GM19463 (cell line): ENCODE measurements at regions not wholly inside any gene's neighbourhood (a gene's known extent, or its start where the extent isn't known, plus 50 kb on each side); places are given as distances from the start of the nearest gene placed in this dataset.

Experiments used
- ATAC-seq: cut with Tn5 transposase; IDR thresholded peaks from one replicate; pipeline ENCODE4 v1.9.1; 2021; ENCODE audit warnings: mild to moderate bottlenecking, moderate library complexity; ENCODE audit not compliant: unreplicated experiment

GRCh38 chr11:127574478-127574877, 573.9 kb upstream of the KIRREL3 start:
- ATAC-seq: no peak

- no peak for ATAC-seq
Measured at GRCh38 chr11:127568891-127569290, 568.3 kb upstream of the KIRREL3 start.

DNA sequence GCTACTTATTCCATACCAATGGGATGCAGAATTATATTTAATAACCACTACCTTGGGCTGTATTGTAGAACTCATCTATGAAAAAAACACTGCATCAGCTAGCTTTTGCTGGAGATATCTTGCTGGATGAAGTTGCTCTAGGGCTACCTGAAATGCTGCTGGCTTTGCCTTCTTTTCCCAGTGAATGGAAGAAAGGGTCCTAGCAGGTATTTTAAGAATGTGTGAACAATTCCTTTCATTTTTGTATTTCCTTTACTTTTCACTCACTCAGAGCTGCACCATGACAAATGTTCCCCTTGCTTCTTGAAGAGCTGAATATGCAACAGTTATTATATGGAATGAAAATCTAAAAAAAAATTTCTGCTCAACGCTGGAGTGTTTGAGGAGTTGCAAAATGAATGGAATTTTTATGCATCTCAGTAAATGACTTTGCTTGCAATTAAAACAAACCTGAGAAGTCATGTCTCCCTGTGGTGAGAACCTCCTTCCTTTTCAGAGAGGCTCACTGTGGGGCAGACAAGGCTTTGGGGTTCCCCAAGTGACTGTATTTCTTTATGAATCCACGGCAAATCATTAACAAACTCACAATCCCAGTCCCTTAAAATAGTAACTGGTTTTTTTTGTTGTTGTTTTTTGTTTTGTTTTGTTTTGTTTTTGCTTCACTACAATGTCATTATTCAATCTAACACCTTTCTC, 566.8 kb upstream of the KIRREL3 start:
- ATAC-seq: no peak

- no peak for ATAC-seq
Measured at GRCh38 chr11:127564810-127565209, 564.2 kb upstream of the KIRREL3 start.

DNA sequence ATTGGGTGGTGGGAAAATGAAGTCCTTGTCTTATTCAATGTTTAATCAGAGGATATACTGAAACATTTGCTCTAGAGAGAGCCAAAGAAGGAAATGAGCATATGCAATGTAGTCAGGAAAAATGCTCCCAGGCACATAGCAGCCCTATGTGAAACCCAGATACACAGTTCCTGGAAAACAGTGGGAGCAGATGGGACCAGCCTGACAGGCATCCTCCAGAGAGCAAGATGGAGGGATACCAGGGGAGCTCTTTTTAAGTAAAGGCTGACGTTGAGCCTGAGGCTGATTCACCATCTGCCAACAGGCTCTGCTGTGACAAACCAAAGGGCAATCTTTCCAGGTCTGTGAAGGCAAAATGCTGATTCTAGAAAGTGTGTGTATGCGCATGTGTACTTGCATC, 559.4 kb upstream of the KIRREL3 start:
- ATAC-seq: no peak

- ATAC-seq: no peak
Measured at GRCh38 chr11:127552446-127552845, 551.9 kb upstream of the KIRREL3 start.

GRCh38 chr11:127531167-127531566, 530.6 kb upstream of the KIRREL3 start:
- no peak for ATAC-seq

DNA sequence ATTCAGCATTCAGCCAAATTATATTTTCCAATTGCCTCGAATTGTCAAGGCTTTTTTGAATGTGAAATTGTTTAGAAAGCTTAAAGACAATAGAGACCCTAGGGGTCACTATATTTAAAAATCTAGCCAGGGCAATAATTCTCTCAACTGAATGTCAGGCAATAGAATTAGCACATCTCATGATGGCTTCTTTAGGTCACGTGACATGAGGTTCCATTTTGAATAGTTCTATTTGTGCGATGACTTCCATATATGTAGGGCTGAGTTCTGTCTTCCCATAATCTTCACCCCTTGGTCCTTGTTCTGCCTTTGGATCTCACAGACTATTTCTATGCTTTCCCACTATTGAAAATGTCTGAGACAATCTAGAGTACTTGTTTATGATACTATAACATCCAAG, 527.7 kb upstream of the KIRREL3 start:
- no peak for ATAC-seq

- no peak for ATAC-seq
Measured at GRCh38 chr11:127524618-127525017, 524.0 kb upstream of the KIRREL3 start.

DNA sequence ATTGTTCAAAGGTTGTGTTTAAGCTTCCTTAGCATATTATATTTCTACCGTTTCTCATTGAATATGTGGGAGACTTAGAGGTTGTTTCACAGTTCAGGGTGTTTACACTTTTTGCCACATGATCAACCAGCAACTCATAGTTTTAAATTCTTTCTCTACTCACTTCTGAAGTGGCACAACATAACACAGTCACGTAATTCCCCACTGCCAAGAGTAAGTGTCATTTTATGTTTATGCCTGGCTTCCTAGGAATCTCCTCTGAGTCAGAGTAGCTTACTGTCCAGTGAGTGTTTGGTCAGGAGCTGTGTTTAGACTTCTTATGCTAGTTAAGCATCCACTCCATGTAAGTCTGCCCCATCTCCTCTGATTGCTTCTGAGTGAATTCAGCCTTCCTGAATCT, 520.8 kb upstream of the KIRREL3 start:
- ATAC-seq: no peak

DNA sequence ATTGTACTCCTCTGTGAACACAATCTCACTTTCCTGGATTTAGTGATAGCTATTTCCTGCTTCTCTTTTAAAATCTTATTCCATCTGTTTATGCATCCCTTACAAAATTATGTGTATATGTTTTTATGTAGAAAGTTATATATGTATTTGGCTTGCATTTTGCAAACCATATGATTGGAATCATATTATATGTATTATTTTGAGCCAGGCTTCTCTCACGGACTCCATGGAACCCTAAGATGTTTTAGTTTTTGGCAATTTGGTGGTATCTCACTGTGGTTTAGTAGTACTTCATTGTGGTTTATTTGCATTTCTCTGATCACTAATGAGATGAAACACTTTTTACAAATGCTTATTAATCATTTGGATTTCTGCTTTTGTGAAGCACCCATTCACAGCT, 507.3 kb upstream of the KIRREL3 start:
- ATAC-seq: no peak

DNA sequence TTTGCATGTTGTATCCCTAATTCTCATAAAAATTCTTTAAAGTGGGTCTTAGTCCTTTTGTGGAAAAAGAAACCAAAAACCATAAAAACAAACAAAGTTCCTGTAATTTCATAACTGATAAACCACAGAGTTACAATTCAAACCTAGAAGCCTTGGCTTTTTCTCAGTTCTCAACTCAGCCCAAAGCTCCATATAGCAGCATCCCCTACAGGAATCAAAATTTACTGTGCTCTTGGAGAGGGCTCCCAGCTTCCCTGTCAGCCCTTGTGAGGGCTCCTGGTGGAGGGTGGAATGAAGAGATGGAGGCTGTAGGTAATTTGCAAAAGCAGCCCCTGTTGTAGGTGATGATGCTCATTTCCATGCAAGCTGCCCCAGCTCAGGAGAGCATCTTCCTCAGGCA, 506.1 kb upstream of the KIRREL3 start:
- ATAC-seq: no peak

DNA sequence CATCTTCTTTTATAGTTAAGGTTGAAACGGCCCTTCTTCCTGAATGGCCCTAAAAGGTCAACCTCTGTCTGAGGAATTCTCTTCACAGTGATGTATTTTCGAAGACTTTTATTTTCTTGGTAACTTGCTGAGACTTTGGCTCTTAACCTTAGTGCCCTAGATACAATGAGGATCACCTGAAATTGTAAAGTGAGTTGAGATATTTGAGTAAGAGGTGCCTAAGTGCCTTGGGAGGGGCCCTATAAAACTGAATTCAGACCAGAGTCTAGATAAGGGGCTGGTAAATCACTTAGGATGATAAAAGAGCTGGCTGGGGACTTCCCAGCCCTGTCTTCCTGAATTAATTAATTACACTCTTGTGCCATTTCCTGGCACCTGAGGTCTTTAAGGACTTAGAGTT, 505.6 kb upstream of the KIRREL3 start:
- no peak for ATAC-seq

DNA sequence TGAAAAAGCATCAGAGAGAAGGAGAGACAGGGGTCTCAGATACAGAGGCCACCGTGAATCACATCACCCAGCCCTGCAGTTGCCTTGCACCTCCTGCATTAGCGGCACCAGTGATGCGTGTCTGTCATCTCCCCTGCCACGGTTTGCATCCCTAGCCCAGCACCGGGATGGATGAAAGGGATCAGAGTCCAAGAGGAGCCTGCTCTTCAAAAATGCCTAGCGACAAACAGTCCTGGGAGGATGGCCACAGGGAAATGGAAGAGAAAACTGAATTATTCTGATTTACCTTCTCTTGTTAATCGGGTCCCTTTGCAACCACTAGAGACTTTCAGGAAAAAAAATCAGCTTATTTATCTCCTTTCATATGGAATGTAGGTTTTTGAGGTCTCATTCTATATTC, 495.6 kb upstream of the KIRREL3 start:
- ATAC-seq: no peak

DNA sequence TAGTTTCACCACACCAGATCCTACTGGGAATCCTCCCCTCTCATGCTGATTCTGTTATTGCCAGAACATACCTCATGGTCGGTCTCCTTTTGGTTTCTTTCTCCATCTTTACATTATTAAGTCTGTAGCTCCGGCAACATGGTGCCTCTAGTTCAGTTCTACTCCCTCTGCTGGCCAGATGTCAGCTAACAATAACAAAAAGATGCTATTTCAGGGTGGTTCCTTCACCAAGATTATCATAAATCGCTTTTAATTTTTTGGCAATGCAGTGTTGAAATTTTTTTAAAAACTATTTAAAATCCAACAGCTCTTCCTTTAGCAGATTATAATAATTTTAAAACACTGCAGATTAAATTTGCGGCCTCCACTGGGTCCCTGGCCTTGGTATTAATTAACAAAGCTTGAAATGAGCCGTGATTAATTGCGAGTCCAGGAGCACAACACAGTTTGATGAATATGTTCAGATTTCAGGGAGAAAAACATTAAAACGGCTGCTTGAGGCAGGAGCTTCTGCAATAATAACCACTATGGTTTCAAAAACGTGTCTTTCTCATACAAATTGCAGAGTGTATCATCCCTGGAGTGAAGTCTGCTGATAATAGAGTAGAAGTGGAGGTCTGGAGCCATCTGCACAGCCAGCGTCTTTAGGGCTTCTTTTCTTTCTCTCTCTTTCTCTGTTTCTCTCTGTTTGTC, 492.9 kb upstream of the KIRREL3 start:
- ATAC-seq: no peak

GRCh38 chr11:127492029-127492428, 491.5 kb upstream of the KIRREL3 start:
- ATAC-seq: no peak

DNA sequence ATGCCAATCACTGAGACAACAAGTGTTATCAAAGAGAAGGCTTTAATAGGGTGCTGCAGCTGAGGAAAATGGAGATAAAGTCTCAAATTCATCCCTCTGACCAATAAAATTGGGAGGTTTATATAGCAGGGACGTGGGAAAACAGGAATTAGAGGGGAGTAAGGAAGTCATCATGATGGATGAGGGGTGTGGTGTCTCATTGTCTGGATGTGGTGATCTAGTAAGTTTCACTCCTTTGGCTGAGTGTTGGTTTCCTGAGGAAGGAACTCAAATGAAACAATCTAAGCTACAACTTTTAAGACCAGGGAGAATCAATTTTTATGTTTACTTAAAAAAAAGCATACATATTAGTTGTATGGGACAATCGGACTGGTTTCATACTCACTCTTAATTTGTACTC, 491.0 kb upstream of the KIRREL3 start:
- no peak for ATAC-seq

DNA sequence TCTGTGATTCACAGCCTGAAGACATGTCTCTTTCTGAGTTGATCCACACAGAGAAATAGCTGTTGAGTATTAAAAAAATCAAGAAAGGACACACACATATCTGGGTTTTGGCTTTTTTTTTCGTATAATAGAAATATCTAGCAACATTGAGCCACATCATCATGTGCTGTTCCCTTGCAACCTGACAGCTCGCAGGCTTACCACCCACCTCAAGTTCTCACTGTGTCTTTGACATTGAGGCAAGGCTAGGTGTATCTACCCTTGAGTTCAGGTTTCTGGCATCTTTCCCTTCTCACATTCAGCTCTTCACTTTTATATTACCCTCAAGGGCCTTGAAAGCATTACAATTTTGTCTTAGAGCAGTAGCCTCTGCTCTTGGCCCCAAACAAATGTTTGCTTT, 490.3 kb upstream of the KIRREL3 start:
- no peak for ATAC-seq

DNA sequence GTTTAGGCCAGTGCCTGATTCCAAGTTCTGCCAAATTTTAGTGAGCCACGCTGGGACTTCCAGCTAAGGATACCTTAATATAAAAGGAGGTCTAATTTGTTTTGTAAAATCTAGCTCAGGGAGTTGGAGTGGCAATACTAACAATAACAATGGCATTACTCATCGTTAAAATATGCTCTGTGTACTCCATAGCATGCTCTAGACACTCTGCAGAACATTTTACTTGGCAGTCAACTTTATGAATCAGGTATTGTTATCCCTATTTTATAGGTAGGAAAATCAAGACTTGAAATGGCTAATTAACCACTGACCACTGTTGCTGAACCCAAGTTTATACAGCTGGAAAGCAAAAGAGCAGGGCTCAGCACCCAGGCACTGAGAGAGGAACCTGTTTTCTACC, 485.0 kb upstream of the KIRREL3 start:
- ATAC-seq: no peak

GRCh38 chr11:127481391-127481790, 480.8 kb upstream of the KIRREL3 start:
- ATAC-seq: no peak

DNA sequence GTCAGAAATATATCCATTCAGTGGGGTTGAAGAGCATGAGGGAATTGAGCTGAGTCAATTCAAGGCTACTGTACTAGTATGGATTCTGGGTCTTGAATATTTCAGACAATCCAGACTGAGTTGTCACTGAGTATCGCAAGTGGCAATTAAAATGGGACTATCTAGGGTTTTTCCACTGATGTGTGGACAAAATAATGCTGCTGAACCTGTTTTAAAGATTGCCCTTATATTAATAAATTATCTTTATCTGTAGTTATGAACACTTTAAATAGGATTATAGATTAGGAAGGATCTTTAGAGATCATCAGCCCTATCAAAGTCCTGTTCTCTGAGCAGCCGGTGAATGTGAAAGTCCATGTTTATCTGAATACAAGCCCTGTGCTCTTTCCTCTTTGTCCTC, 478.3 kb upstream of the KIRREL3 start:
- ATAC-seq: no peak

DNA sequence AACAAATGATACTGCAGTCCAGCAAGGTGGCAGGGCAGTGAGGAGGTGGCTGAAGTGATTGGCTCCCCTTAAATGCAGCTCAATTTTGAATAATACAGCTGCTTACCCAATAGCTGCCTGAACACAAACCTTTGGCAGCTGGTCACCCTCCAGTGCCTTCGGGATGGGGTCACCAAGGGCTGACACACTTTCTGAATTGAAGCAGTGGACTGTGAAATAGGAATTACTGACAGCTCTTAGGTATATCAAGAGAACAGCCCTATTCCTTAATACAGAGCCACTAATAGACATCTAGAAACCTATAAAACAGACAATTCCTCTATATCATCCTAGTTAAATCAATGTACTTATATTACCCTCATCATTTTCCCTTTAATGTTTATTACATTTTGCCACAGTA, 474.2 kb upstream of the KIRREL3 start:
- ATAC-seq: no peak

DNA sequence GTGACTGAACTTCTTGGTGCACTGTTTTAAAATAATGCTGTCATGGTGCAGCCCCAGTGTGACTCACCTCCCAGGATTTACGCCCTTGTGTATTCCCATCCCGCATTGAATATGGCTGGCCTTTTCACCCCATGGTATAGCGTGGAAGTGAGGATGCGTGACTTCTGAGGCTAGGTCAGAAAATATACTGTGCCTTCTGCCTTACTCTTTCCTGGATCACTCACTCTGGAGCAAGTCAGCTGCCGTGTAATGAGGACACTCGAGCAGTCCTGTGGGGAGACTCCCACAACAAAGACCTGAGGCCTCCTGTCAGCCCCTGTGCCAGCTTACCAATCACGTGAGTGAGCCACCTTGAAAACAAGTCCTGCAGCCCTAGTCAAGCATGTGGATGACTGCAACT, 471.9 kb upstream of the KIRREL3 start:
- ATAC-seq: no peak
